GM12878 (cell line): ENCODE measurements at regions not wholly inside any gene's neighbourhood (a gene's known extent, or its start where the extent isn't known, plus 50 kb on each side); places are given as distances from the start of the nearest gene placed in this dataset.
"Not testable (repeated sequence)": the region's sequence is repeated elsewhere in the genome, so short reads cannot be mapped to it uniquely, and the experiment has no call there.

ENCODE experiments used
- CREB1 ChIP-seq: IDR thresholded peaks from 2 replicates; pipeline ENCODE4 v1.6.1; 2012; ENCODE audit warnings: low read depth, mild to moderate bottlenecking, inconsistent platforms
- E2F8 ChIP-seq: fragments of 450-650 bp; IDR thresholded peaks from 2 replicates; pipeline ENCODE4 v1.6.1; 2018; ENCODE audit warnings: mild to moderate bottlenecking, low read depth, moderate library complexity; ENCODE audit not compliant: partially characterized antibody
- MTA2 ChIP-seq: fragments of 450-650 bp; IDR thresholded peaks from 2 replicates; pipeline ENCODE4 v1.6.1; 2016; ENCODE audit warnings: low read depth, mild to moderate bottlenecking, moderate library complexity
- POU2F2 ChIP-seq: IDR thresholded peaks from 3 replicates; pipeline ENCODE4 v1.6.1; 2011; ENCODE audit warnings: low read depth, mild to moderate bottlenecking, low read length, borderline replicate concordance
- TAF1 ChIP-seq: IDR thresholded peaks from 2 replicates; pipeline ENCODE4 v1.6.1; 2011; ENCODE audit warnings: mild to moderate bottlenecking, low read depth, low read length, borderline replicate concordance
- TBL1XR1 ChIP-seq: IDR thresholded peaks from 2 replicates; pipeline ENCODE4 v1.6.1; 2012; ENCODE audit warnings: low read depth, low read length, improper control_type of control experiment

GRCh38 chr15:21730427-21731405, 146.8 kb downstream of the POTEB start:
- not testable (repeated sequence) for TF ChIP-seq CREB1, E2F8, TBL1XR1, TAF1, MTA2, POU2F2
